ES-I3 (cell line): ENCODE measurements at regions not wholly inside any gene's neighbourhood (a gene's known extent, or its start where the extent isn't known, plus 50 kb on each side); places are given as distances from the start of the nearest gene placed in this dataset.
"Not testable (repeated sequence)": the region's sequence is repeated elsewhere in the genome, so short reads cannot be mapped to it uniquely, and the experiment has no call there.

Experiments used
- H3K36me3 ChIP-seq: 2 replicates; pipeline ENCODE4 v1.6.1; 2013; ENCODE audit warnings: mild to moderate bottlenecking, low read length, control low read depth, moderate library complexity; ENCODE audit not compliant: insufficient read depth
- H3K4me1 ChIP-seq: 2 replicates; pipeline ENCODE4 v1.6.1; 2013; ENCODE audit warnings: mild to moderate bottlenecking, control low read depth, low read length; ENCODE audit not compliant: insufficient read depth
- H3K9ac ChIP-seq: 2 replicates; pipeline ENCODE4 v1.6.1; 2013; ENCODE audit warnings: low read depth, mild to moderate bottlenecking, low read length, moderate library complexity
- H3K9me3 ChIP-seq: 2 replicates; pipeline ENCODE4 v1.6.1; 2013; ENCODE audit warnings: mild to moderate bottlenecking, low read length, moderate library complexity; ENCODE audit not compliant: control insufficient read depth, insufficient read depth

GRCh38 chr20:12098421-12098820 is 180.7 kb downstream of the BTBD3 start:
- Histone ChIP-seq H3K36me3 (no peaks in the 10 kb centered on the region), H3K9ac (no peak overlapping the region), H3K9me3 (no peaks in the 10 kb centered on the region), H3K4me1 (no peaks in the 10 kb centered on the region)

- Histone ChIP-seq H3K36me3 (no peaks in the 10 kb centered on the region), H3K4me1 (no peaks in the 10 kb centered on the region), H3K9me3 (no peaks in the 10 kb centered on the region), H3K9ac (no peak overlapping the region)
Observed at GRCh38 chr20:12108846-12109245, 191.2 kb downstream of the BTBD3 start.

GRCh38 chr20:12110274-12110673 is 192.6 kb downstream of the BTBD3 start:
- H3K9me3 ChIP-seq = no peaks in the 10 kb centered on the region
- no peaks in the 10 kb centered on the region for H3K4me1 ChIP-seq
- H3K36me3 ChIP-seq = no peaks in the 10 kb centered on the region
- no peak overlapping the region for H3K9ac ChIP-seq

- H3K9ac ChIP-seq = no peak overlapping the region
- no peaks in the 10 kb centered on the region for H3K4me1 ChIP-seq
- H3K9me3 ChIP-seq = no peaks in the 10 kb centered on the region
- no peaks in the 10 kb centered on the region for H3K36me3 ChIP-seq
Observed at GRCh38 chr20:12110711-12111110, 193.0 kb downstream of the BTBD3 start.

GRCh38 chr20:12111431-12112088 is 193.9 kb downstream of the BTBD3 start:
- H3K9me3 ChIP-seq = no peaks in the 10 kb centered on the region
- H3K9ac ChIP-seq = no peak overlapping the region
- H3K4me1 ChIP-seq = no peaks in the 10 kb centered on the region
- no peaks in the 10 kb centered on the region for H3K36me3 ChIP-seq

- no peak overlapping the region for H3K9ac ChIP-seq
- H3K36me3 ChIP-seq = no peaks in the 10 kb centered on the region
- no peaks in the 10 kb centered on the region for H3K4me1 ChIP-seq
- no peaks in the 10 kb centered on the region for H3K9me3 ChIP-seq
Observed at GRCh38 chr20:12112089-12112474, 194.4 kb downstream of the BTBD3 start.

GRCh38 chr20:12112665-12113064 is 195.0 kb downstream of the BTBD3 start:
- H3K9me3 ChIP-seq = no peaks in the 10 kb centered on the region
- H3K9ac ChIP-seq = no peak overlapping the region
- H3K36me3 ChIP-seq = no peaks in the 10 kb centered on the region
- no peaks in the 10 kb centered on the region for H3K4me1 ChIP-seq

GRCh38 chr20:12113075-12113467 is 195.4 kb downstream of the BTBD3 start:
- Histone ChIP-seq H3K36me3 (no peaks in the 10 kb centered on the region), H3K9me3 (no peaks in the 10 kb centered on the region), H3K4me1 (no peaks in the 10 kb centered on the region), H3K9ac (no peak overlapping the region)

GRCh38 chr20:12113468-12114371 is 196.0 kb downstream of the BTBD3 start:
- no peak overlapping the region for H3K9ac ChIP-seq
- H3K4me1 ChIP-seq = no peaks in the 10 kb centered on the region
- no peaks in the 10 kb centered on the region for H3K36me3 ChIP-seq
- no peaks in the 10 kb centered on the region for H3K9me3 ChIP-seq

GRCh38 chr20:12129114-12129513 is 211.4 kb downstream of the BTBD3 start:
- H3K4me1 ChIP-seq, H3K36me3 ChIP-seq, H3K9me3 ChIP-seq: not testable (repeated sequence)
- peak overlapping the region; percentile 57; the same call in 1 of the 2 replicates for H3K9ac ChIP-seq

- H3K36me3 ChIP-seq, H3K9me3 ChIP-seq, H3K4me1 ChIP-seq: not testable (repeated sequence)
- peak overlapping the region; percentile 57; the same call in 1 of the 2 replicates for H3K9ac ChIP-seq
Observed at GRCh38 chr20:12129532-12129931, 211.8 kb downstream of the BTBD3 start.

GRCh38 chr20:12130781-12131180 is 213.1 kb downstream of the BTBD3 start:
- Histone ChIP-seq H3K36me3 (no peaks in the 10 kb centered on the region), H3K9ac (no peak overlapping the region), H3K9me3 (no peaks in the 10 kb centered on the region), H3K4me1 (no peaks in the 10 kb centered on the region)

GRCh38 chr20:12133553-12133952 is 215.9 kb downstream of the BTBD3 start:
- H3K9me3 ChIP-seq = no peaks in the 10 kb centered on the region
- H3K36me3 ChIP-seq = no peaks in the 10 kb centered on the region
- no peaks in the 10 kb centered on the region for H3K4me1 ChIP-seq
- no peak overlapping the region for H3K9ac ChIP-seq

- H3K36me3 ChIP-seq, H3K4me1 ChIP-seq, H3K9me3 ChIP-seq, H3K9ac ChIP-seq: not testable (repeated sequence)
Observed at GRCh38 chr20:12145951-12146350, 228.3 kb downstream of the BTBD3 start.

GRCh38 chr20:12152996-12153395 is 235.3 kb downstream of the BTBD3 start:
- no peaks in the 10 kb centered on the region for H3K4me1 ChIP-seq
- H3K36me3 ChIP-seq = no peaks in the 10 kb centered on the region
- H3K9me3 ChIP-seq = no peaks in the 10 kb centered on the region
- no peak overlapping the region for H3K9ac ChIP-seq
